Brain microvascular endothelial cell (primary cell): ENCODE measurements at regions not wholly inside any gene's neighbourhood (a gene's known extent, or its start where the extent isn't known, plus 50 kb on each side); places are given as distances from the start of the nearest gene placed in this dataset.

Source experiments
- DNase-seq: peaks from one replicate; pipeline ENCODE4 v3.0.0-alpha.2; 2020
- H3K27ac ChIP-seq: fragments of 250-450 bp; sonication (Bioruptor Pico); 2 replicates; pipeline ENCODE4 v1.5.1; 2020; ENCODE audit warnings: mild to moderate bottlenecking, moderate library complexity
- H3K27me3 ChIP-seq: fragments of 250-450 bp; sonication (Bioruptor Pico); replicated peaks from 2 replicates; pipeline ENCODE4 v1.5.1; 2020; ENCODE audit warnings: mild to moderate bottlenecking
- H3K36me3 ChIP-seq: fragments of 250-450 bp; sonication (Bioruptor Pico); replicated peaks from 2 replicates; pipeline ENCODE4 v1.5.1; 2020; ENCODE audit warnings: mild to moderate bottlenecking
- H3K4me3 ChIP-seq: 2 replicates; pipeline ENCODE4 v1.5.1; 2011; ENCODE audit warnings: low read depth, mild to moderate bottlenecking, control low read depth, low read length, moderate library complexity
- CTCF ChIP-seq: IDR thresholded peaks from 2 replicates; pipeline ENCODE4 v1.5.1; 2011; ENCODE audit warnings: low read depth, mild to moderate bottlenecking, moderate library complexity, low read length, control low read depth, inconsistent platforms; ENCODE audit errors: missing control alignments
- in situ Hi-C: cut with HindIII; loops from 2 replicates; pipeline ENCODE4 v1.10.0; 2017; ENCODE audit warnings: low sequenced_read_pairs, low pct_ligation_motif_present

- no peak for DNase-seq
- Histone ChIP-seq H3K27ac (no peak overlapping the region), H3K27me3 (no peaks in the 10 kb centered on the region), H3K4me3 (no peak overlapping the region), H3K36me3 (no peaks in the 10 kb centered on the region)
- no peak for TF ChIP-seq CTCF
- in situ Hi-C loops, result no loop called here
These were observed 294.8 kb downstream of the HS3ST1 start for GRCh38 chr4:11133868-11134267.

GRCh38 chr4:11132478-11132877 lies 296.2 kb downstream of the HS3ST1 start:
- Histone ChIP-seq H3K27me3 (no peaks in the 10 kb centered on the region), H3K27ac (no peak overlapping the region), H3K36me3 (no peaks in the 10 kb centered on the region), H3K4me3 (no peak overlapping the region)
- no peak for TF ChIP-seq CTCF
- DNase-seq, result no peak
- in situ Hi-C loops, result no loop called here

- H3K27ac ChIP-seq, result no peak overlapping the region
- H3K4me3 ChIP-seq, result no peak overlapping the region
- DNase-seq, result no peak
- no peak for TF ChIP-seq CTCF
- no peaks in the 10 kb centered on the region for H3K36me3 ChIP-seq
- no peaks in the 10 kb centered on the region for H3K27me3 ChIP-seq
- in situ Hi-C loops, result no loop called here
These were observed 297.2 kb downstream of the HS3ST1 start for GRCh38 chr4:11131491-11131890.

GRCh38 chr4:11130195-11130970 lies 298.3 kb downstream of the HS3ST1 start:
- DNase-seq, result peak; percentile 70
- no peaks in the 10 kb centered on the region for H3K36me3 ChIP-seq
- H3K27me3 ChIP-seq, result no peaks in the 10 kb centered on the region
- H3K4me3 ChIP-seq, result no peak overlapping the region
- no peak for TF ChIP-seq CTCF
- in situ Hi-C loops, result no loop called here
- H3K27ac ChIP-seq, result no peak overlapping the region

- DNase-seq, result no peak
- in situ Hi-C loops, result no loop called here
- no peaks in the 10 kb centered on the region for H3K36me3 ChIP-seq
- no peak overlapping the region for H3K4me3 ChIP-seq
- no peak overlapping the region for H3K27ac ChIP-seq
- H3K27me3 ChIP-seq, result no peaks in the 10 kb centered on the region
- TF ChIP-seq CTCF, result no peak
These were observed 308.3 kb downstream of the HS3ST1 start for GRCh38 chr4:11120435-11120834.

- Histone ChIP-seq H3K27ac (no peak overlapping the region), H3K4me3 (no peak overlapping the region), H3K36me3 (no peaks in the 10 kb centered on the region), H3K27me3 (no peaks in the 10 kb centered on the region)
- in situ Hi-C loops, result no loop called here
- DNase-seq, result no peak
- no peak for TF ChIP-seq CTCF
These were observed 309.2 kb downstream of the HS3ST1 start for GRCh38 chr4:11119474-11119873.
